ENCODE measurements at regions not wholly inside any gene's neighbourhood (a gene's known extent, or its start where the extent isn't known, plus 50 kb on each side); places are given as distances from the start of the nearest gene placed in this dataset.

DNA sequence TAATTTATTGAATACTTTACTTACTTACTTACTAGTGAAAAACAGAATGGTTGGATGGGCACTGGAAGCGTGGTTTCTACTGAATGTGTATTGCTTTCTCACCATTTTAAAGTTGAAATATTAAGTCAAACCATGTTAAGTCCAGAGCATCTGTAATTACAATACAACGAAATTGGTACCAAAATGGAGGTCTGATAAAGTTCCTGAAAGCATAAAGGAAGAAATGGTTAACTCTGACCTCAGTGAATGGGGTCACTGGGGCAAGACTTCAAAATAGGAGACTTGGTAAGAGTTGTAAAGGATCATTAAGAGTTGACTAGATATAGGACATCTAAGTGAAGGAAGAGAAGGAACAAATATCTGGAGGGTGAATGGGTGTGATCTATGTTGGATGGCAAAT lies 237.1 kb downstream of the MAF start:
- ATAC-seq (ENCODE audit: low FRiP score) (no peak), DNase-seq (ENCODE audit: low spot score) (no peak)

DNA sequence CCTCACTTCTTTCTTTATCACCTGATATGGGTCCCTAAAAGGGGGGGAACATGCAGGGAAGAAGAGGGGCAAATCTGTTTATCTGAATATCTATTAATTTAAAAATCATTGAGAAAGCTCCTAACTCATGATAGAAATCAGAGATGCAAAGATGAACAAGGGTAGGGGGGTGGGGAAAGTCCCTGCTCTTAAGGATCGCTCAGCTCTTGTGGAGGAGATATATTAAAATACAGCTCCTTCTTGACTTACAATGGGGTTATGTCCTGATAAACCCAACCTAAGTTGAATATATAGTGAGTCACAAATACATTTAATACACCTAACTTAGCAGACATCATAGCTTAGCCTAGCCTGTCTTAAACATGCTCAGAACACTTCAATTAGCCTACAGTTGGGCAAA lies 237.5 kb downstream of the MAF start:
- TF ChIP-seq, protein P1, sequence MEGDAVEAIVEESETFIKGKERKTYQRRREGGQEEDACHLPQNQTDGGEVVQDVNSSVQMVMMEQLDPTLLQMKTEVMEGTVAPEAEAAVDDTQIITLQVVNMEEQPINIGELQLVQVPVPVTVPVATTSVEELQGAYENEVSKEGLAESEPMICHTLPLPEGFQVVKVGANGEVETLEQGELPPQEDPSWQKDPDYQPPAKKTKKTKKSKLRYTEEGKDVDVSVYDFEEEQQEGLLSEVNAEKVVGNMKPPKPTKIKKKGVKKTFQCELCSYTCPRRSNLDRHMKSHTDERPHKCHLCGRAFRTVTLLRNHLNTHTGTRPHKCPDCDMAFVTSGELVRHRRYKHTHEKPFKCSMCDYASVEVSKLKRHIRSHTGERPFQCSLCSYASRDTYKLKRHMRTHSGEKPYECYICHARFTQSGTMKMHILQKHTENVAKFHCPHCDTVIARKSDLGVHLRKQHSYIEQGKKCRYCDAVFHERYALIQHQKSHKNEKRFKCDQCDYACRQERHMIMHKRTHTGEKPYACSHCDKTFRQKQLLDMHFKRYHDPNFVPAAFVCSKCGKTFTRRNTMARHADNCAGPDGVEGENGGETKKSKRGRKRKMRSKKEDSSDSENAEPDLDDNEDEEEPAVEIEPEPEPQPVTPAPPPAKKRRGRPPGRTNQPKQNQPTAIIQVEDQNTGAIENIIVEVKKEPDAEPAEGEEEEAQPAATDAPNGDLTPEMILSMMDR (IDR thresholded peaks at IDR 0.05) = no peak
- DNase-seq (ENCODE audit: low spot score) (no peak), ATAC-seq (ENCODE audit: low FRiP score) (no peak)

More for the DNA sequence above, 237.1 kb downstream of the MAF start:
- TF ChIP-seq, protein P1 (IDR thresholded peaks at IDR 0.05) = no peak

DNA sequence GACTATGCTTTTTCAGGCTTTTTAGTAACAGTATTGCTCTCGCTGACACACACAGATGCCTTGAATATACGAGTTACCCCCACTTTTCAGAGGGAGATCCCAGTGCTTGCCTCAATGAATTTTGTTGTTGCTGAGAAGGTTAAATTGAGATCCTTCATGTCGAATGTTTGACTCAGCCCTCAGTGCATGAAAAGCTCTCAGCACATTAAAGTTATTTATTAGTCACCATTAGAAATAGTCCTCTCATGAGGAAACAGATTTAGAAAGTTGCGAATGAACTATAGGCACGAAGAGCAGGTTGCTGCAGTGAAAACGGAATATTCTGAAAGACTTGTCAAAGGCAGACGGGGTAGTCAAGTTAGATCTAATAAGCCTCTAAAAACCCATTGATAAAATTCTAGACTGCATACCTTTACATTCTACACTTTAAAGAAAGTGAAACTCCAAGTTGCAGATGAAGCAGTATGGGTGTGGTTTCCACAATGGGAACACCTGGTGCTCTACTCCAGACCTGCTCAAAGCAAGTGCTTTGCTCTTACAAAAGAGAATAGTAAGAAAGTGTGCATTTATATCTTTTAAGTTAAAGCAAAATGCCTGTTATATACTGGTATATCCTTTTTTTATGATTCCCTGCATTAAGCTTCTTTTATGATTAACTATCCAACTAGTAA lies 238.1 kb downstream of the MAF start:
- DNase-seq (ENCODE audit: low spot score) = no peak
- TF ChIP-seq, protein P1 (IDR thresholded peaks at IDR 0.05) = no peak
- ATAC-seq (ENCODE audit: low FRiP score) = no peak

DNA sequence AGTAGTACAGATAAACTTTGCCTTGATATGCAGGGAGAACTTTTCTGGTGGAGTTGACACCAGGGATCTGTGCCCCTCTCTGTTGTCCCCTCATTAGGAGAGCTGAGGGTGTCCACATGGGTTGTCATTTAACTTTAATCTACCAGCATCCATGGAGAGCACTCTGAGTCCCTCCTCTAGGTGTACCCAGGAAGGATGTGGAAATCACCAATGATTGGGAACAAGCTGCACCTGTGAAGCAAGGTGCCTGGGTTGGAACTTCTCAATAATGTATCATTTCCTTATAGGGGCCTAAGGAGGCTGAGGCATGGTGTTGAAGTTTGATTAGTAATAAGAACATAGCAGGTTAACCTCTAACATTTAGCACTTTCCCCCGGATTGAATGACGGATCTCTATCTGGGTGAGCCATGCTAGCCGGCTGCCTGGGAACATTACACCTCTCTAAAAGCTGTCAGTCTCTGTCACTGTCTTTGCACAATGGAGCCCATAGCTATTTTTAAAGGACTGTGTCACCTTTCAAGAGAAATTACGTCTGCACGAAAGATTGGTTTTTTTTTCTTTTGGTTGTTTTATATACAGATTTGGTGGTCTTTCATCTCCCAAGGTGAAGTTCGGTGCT lies 239.3 kb downstream of the MAF start:
- DNase-seq (ENCODE audit: low spot score) (no peak), ATAC-seq (ENCODE audit: low FRiP score) (no peak)
- TF ChIP-seq, protein P1 (IDR thresholded peaks at IDR 0.05) = no peak

DNA sequence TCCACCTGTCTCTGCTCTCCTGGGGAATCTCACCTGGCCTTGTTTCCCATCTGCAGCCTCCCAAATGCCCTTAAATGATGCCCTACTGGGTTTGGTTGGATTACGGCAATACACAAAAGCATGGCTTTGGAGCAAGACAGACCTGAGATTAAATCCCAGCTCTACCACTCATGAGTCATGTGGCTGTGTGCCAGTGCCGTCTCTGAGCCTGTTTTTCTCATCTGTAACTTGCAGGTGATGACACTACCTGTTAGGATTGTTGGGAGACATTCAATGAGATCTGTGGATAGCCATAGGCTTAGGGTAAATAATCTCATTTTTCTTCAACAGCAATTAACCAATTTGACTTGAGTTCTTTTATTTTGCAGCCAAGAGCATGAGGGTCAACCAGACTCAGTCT lies 240.3 kb downstream of the MAF start:
- TF ChIP-seq, protein P1 (IDR thresholded peaks at IDR 0.05) = no peak
- no peak for ATAC-seq (ENCODE audit: low FRiP score)
- no peak for DNase-seq (ENCODE audit: low spot score)

DNA sequence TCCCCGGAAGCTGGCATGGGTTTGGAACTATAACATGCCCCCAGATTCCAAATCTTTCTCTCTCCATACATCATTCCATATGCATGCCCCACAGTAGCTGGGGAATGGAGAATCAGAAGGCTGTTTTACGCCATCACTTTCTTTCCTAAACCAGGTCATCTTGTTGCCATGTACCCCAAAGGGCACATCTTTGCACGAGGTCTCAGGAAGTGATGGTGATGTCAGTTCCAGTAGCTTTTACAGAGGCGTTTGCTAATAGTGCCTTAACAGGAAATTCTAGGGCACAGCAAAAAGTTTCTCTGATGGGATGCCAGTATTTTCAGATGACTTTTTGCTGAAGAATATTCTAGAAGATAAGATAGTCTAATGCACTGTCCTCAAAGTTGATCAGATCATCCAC lies 241.5 kb downstream of the MAF start:
- TF ChIP-seq, protein P1 (IDR thresholded peaks at IDR 0.05) = no peak
- DNase-seq (ENCODE audit: low spot score) = no peak
- no peak for ATAC-seq (ENCODE audit: low FRiP score)

DNA sequence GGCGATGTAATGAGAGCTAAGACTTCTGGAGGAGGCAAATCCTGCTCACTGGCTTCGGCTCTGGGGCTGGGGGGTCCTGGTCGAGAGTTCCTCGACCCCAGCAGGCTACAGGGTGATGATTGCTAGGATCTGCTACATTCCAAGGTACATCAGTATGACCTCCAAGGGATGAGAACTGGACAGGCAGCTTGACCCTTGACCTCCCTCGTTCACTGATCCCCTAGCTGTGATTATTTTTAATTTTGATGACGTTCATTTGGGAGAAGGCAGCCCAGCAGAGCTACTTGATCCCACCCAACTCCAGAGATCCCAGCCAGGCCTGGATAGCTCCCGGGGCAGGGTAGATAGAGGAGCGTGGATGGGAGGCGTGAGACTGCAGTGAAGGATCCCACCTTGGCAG lies 242.3 kb downstream of the MAF start:
- TF ChIP-seq, protein P1 (IDR thresholded peaks at IDR 0.05) = no peak
- ATAC-seq (ENCODE audit: low FRiP score) (no peak), DNase-seq (ENCODE audit: low spot score) (no peak)
